Smooth muscle cell (in vitro differentiated cells): ENCODE measurements at regions not wholly inside any gene's neighbourhood (a gene's known extent, or its start where the extent isn't known, plus 50 kb on each side); places are given as distances from the start of the nearest gene placed in this dataset.

Experiments
- DNase-seq: peaks from one replicate; lab custom pipeline; 2025; ENCODE audit not compliant: unreplicated experiment; lab: John Stamatoyannopoulos, UW
- H2AFZ ChIP-seq: fragments of 200-600 bp; sonication (generic); 2 replicates; pipeline ENCODE4 v1.6.0; 2016; ENCODE audit warnings: antibody characterized with exemption, low read depth, mild to moderate bottlenecking
- H3F3A ChIP-seq: fragments of 200-600 bp; sonication (generic); 2 replicates; pipeline ENCODE4 v1.6.0; 2017; ENCODE audit warnings: antibody characterized with exemption, low read depth
- H3K27ac ChIP-seq: fragments of 200-600 bp; sonication (generic); 2 replicates; pipeline ENCODE4 v1.5.1; 2016; ENCODE audit warnings: low read depth, mild to moderate bottlenecking
- H3K27me3 ChIP-seq: fragments of 200-600 bp; sonication (generic); 2 replicates; pipeline ENCODE4 v1.6.1; 2016; ENCODE audit warnings: low read depth, mild to moderate bottlenecking
- H3K36me3 ChIP-seq: fragments of 200-600 bp; sonication (generic); 2 replicates; pipeline ENCODE4 v1.5.1; 2016; ENCODE audit warnings: low read depth
- H3K4me1 ChIP-seq: fragments of 200-600 bp; sonication (generic); 2 replicates; pipeline ENCODE4 v1.5.1; 2016; ENCODE audit warnings: low read depth
- H3K4me2 ChIP-seq: fragments of 200-600 bp; sonication (generic); 2 replicates; pipeline ENCODE4 v1.6.0; 2016; ENCODE audit warnings: mild to moderate bottlenecking
- H3K4me3 ChIP-seq: fragments of 200-600 bp; sonication (generic); 2 replicates; pipeline ENCODE4 v1.5.1; 2016; ENCODE audit warnings: mild to moderate bottlenecking
- H3K79me2 ChIP-seq: fragments of 200-600 bp; sonication (generic); 2 replicates; pipeline ENCODE4 v1.6.0; 2016; ENCODE audit warnings: low read depth, mild to moderate bottlenecking
- H3K9ac ChIP-seq: fragments of 200-600 bp; sonication (generic); 2 replicates; pipeline ENCODE4 v1.6.0; 2016; ENCODE audit warnings: low read depth
- H3K9me3 ChIP-seq: fragments of 200-600 bp; sonication (generic); replicated peaks from 2 replicates; pipeline ENCODE4 v1.5.1; 2016; ENCODE audit warnings: low read depth
- H4K20me1 ChIP-seq: fragments of 200-600 bp; sonication (generic); 2 replicates; pipeline ENCODE4 v1.6.0; 2016; ENCODE audit warnings: low read depth
- WGBS: methylation state at CpG from one replicate; pipeline ENCODE4 v1.1.7; 2016; ENCODE audit warnings: low lambda C conversion rate; 5-methylcytosine and 5-hydroxymethylcytosine counted together
- TF ChIP-seq, protein P1 (sequence below): fragments of 200-600 bp; sonication (generic); IDR thresholded peaks from 2 replicates; pipeline ENCODE4 v1.5.1; 2017; ENCODE audit warnings: borderline replicate concordance, mild to moderate bottlenecking, antibody characterized with exemption; ENCODE audit not compliant: insufficient read depth, poor library complexity, severe bottlenecking

GRCh38 chr3:187799942-187800641 lies 54.8 kb upstream of the BCL6 start:
- H4K20me1 ChIP-seq = no peaks in the 10 kb centered on the region
- H3K27ac ChIP-seq = no peak overlapping the region
- H3K79me2 ChIP-seq = no peaks in the 10 kb centered on the region
- TF ChIP-seq, protein P1, sequence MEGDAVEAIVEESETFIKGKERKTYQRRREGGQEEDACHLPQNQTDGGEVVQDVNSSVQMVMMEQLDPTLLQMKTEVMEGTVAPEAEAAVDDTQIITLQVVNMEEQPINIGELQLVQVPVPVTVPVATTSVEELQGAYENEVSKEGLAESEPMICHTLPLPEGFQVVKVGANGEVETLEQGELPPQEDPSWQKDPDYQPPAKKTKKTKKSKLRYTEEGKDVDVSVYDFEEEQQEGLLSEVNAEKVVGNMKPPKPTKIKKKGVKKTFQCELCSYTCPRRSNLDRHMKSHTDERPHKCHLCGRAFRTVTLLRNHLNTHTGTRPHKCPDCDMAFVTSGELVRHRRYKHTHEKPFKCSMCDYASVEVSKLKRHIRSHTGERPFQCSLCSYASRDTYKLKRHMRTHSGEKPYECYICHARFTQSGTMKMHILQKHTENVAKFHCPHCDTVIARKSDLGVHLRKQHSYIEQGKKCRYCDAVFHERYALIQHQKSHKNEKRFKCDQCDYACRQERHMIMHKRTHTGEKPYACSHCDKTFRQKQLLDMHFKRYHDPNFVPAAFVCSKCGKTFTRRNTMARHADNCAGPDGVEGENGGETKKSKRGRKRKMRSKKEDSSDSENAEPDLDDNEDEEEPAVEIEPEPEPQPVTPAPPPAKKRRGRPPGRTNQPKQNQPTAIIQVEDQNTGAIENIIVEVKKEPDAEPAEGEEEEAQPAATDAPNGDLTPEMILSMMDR = no peak
- H3K36me3 ChIP-seq = no peaks in the 10 kb centered on the region
- no peak overlapping the region for H3K9ac ChIP-seq
- no peaks in the 10 kb centered on the region for H3F3A ChIP-seq
- no peaks in the 10 kb centered on the region for H3K9me3 ChIP-seq
- H3K27me3 ChIP-seq = no peaks in the 10 kb centered on the region
- no peaks in the 10 kb centered on the region for H3K4me1 ChIP-seq
- no peak overlapping the region for H3K4me2 ChIP-seq
- no peak overlapping the region for H3K4me3 ChIP-seq
- WGBS = 90% methylated on average over 4 of the region's 4 CpGs
- no peak overlapping the region for H2AFZ ChIP-seq
- DNase-seq = no peak

- no peaks in the 10 kb centered on the region for H3K79me2 ChIP-seq
- WGBS = 91% methylated on average over 5 of the region's 5 CpGs
- DNase-seq = no peak
- no peaks in the 10 kb centered on the region for H3K4me1 ChIP-seq
- H3K36me3 ChIP-seq = no peaks in the 10 kb centered on the region
- no peak overlapping the region for H3K27ac ChIP-seq
- no peak overlapping the region for H3K9ac ChIP-seq
- no peaks in the 10 kb centered on the region for H4K20me1 ChIP-seq
- no peaks in the 10 kb centered on the region for H3K9me3 ChIP-seq
- H3K4me2 ChIP-seq = no peak overlapping the region
- H3K4me3 ChIP-seq = no peak overlapping the region
- H2AFZ ChIP-seq = no peak overlapping the region
- no peaks in the 10 kb centered on the region for H3K27me3 ChIP-seq
- TF ChIP-seq, protein P1 = no peak
- H3F3A ChIP-seq = no peaks in the 10 kb centered on the region
Measured at GRCh38 chr3:187801152-187801551, 55.9 kb upstream of the BCL6 start.

DNA sequence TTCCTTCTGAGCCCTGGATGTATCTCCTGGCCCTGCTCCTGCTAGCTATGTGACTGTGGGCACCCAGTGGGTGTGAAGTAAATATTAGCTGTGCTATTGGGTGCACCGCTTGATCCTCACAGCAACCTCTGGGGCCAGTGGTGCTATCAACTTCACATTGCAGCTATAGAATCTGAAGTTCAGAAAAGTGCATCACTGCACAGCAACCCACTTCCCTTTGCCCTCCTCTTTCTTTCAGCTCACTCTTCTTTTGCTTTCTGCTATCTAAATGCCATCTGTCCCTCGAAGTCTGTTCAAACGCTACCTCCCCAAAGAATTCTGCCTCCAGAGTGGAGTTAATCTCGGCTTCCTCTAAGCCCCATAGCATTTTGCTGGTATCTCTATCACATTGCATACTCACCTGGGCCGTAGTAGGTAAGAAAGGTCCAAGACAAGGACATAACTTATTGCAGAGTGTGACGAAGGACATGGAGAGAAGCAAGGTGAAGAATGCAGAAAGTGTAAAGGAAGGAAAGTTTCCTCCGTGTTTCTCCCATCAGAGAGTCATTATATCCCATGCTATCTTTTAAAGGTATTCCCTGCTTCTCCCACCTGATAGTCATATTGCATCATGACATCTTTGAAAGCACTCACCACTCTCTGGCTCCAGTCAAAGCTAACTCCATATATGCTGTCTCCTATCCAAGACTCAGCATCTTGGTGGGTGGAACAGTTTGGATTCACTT lies 57.1 kb upstream of the BCL6 start:
- Histone ChIP-seq H3F3A (no peaks in the 10 kb centered on the region), H3K27me3 (no peaks in the 10 kb centered on the region), H3K36me3 (no peaks in the 10 kb centered on the region), H3K4me2 (no peak overlapping the region), H3K9ac (no peak overlapping the region), H3K4me1 (no peaks in the 10 kb centered on the region), H2AFZ (no peak overlapping the region), H3K79me2 (no peaks in the 10 kb centered on the region), H3K4me3 (no peak overlapping the region), H4K20me1 (no peaks in the 10 kb centered on the region), H3K9me3 (no peaks in the 10 kb centered on the region), H3K27ac (no peak overlapping the region)
- WGBS = 91% methylated on average over 7 of the region's 7 CpGs
- DNase-seq = no peak
- TF ChIP-seq, protein P1 = no peak

- H3K27me3 ChIP-seq = no peaks in the 10 kb centered on the region
- H3F3A ChIP-seq = no peaks in the 10 kb centered on the region
- H2AFZ ChIP-seq = no peak overlapping the region
- no peaks in the 10 kb centered on the region for H4K20me1 ChIP-seq
- no peak overlapping the region for H3K27ac ChIP-seq
- TF ChIP-seq, protein P1 = no peak
- H3K9ac ChIP-seq = no peak overlapping the region
- 94% methylated on average over 9 of the region's 9 CpGs for WGBS
- H3K4me3 ChIP-seq = no peak overlapping the region
- no peak for DNase-seq
- no peaks in the 10 kb centered on the region for H3K79me2 ChIP-seq
- H3K4me1 ChIP-seq = no peaks in the 10 kb centered on the region
- no peaks in the 10 kb centered on the region for H3K36me3 ChIP-seq
- no peak overlapping the region for H3K4me2 ChIP-seq
- no peaks in the 10 kb centered on the region for H3K9me3 ChIP-seq
Measured at GRCh38 chr3:187802928-187803259, 57.6 kb upstream of the BCL6 start.
